Colonic mucosa (tissue), 4 donors: ENCODE measurements at regions not wholly inside any gene's neighbourhood (a gene's known extent, or its start where the extent isn't known, plus 50 kb on each side); places are given as distances from the start of the nearest gene placed in this dataset.

Source experiments
- DNase-seq: peaks from one replicate; pipeline ENCODE4 v3.0.0-alpha.2; 2020
- H3K27ac ChIP-seq: fragments of 200-600 bp; one replicate; pipeline ENCODE4 v1.8.0; 2021
- H3K27me3 ChIP-seq: fragments of 200-600 bp; one replicate; pipeline ENCODE4 v1.8.0; 2021
- H3K36me3 ChIP-seq: fragments of 200-600 bp; one replicate; pipeline ENCODE4 v1.8.0; 2021
- H3K4me1 ChIP-seq: fragments of 200-600 bp; one replicate; pipeline ENCODE4 v1.8.0; 2021; ENCODE audit warnings: mild to moderate bottlenecking
- H3K4me3 ChIP-seq: fragments of 200-600 bp; one replicate; pipeline ENCODE4 v1.8.0; 2021
- H3K9ac ChIP-seq, 2 donors: one replicate each; pipeline ENCODE4 v1.7.0; 2013; ENCODE audit warnings: control low read depth in 2 of 2, low read depth in 2 of 2, low read length in 2 of 2
- H3K9me3 ChIP-seq: fragments of 200-600 bp; one replicate; pipeline ENCODE4 v1.8.0; 2021
- CTCF ChIP-seq: fragments of 200-600 bp; IDR thresholded peaks from one replicate; pipeline ENCODE4 v1.8.0; 2022; ENCODE audit warnings: antibody characterized with exemption, mild to moderate bottlenecking
- intact Hi-C: fragments of 100-400 bp; cut with DNase I; formaldehyde crosslinking; loops from one replicate; pipeline ENCODE4 v1.14.1; 2022
- donor health status: healthy.
- donor health status: DM: no; HTN: no; CAD: no.
- donor health status: DM: no; HTN: no; CAD: no.

- DNase-seq: no peak
- intact Hi-C loops: no loop called here
Measured at GRCh38 chr5:168167338-168167737, 124.1 kb upstream of the WWC1 start.

GRCh38 chr5:168168978-168169698, 122.3 kb upstream of the WWC1 start:
- intact Hi-C loops: no loop called here
- no peak for TF ChIP-seq CTCF
- Histone ChIP-seq H3K27me3 (no peaks in the 10 kb centered on the region), H3K9me3 (no peaks in the 10 kb centered on the region), H3K9ac (no peak overlapping the region), H3K27ac (no peak overlapping the region), H3K4me1 (peaks cover 6% of the 10 kb centered on the region), H3K36me3 (no peaks in the 10 kb centered on the region), H3K4me3 (no peak overlapping the region)
- DNase-seq: no peak

More at GRCh38 chr5:168167338-168167737, 124.1 kb upstream of the WWC1 start:
- H3K36me3 ChIP-seq: no peaks in the 10 kb centered on the region
- no peak overlapping the region for H3K4me3 ChIP-seq
- no peaks in the 10 kb centered on the region for H3K9me3 ChIP-seq
- H3K9ac ChIP-seq: no peak overlapping the region
- H3K27ac ChIP-seq: no peak overlapping the region
- no peaks in the 10 kb centered on the region for H3K27me3 ChIP-seq
- peaks cover 6% of the 10 kb centered on the region for H3K4me1 ChIP-seq
- no peak for TF ChIP-seq CTCF

GRCh38 chr5:168169791-168170190, 121.7 kb upstream of the WWC1 start:
- no peak overlapping the region for H3K27ac ChIP-seq
- peaks cover 4% of the 10 kb centered on the region for H3K4me1 ChIP-seq
- no peak overlapping the region for H3K9ac ChIP-seq
- no peak overlapping the region for H3K4me3 ChIP-seq
- H3K9me3 ChIP-seq: no peaks in the 10 kb centered on the region
- DNase-seq: no peak
- H3K27me3 ChIP-seq: no peaks in the 10 kb centered on the region
- H3K36me3 ChIP-seq: no peaks in the 10 kb centered on the region
- intact Hi-C loops: no loop called here
- no peak for TF ChIP-seq CTCF

GRCh38 chr5:168171901-168172759, 119.3 kb upstream of the WWC1 start:
- Histone ChIP-seq H3K4me1 (no peaks in the 10 kb centered on the region), H3K27ac (no peak overlapping the region), H3K27me3 (no peaks in the 10 kb centered on the region), H3K36me3 (no peaks in the 10 kb centered on the region), H3K9me3 (no peaks in the 10 kb centered on the region), H3K9ac (no peak overlapping the region), H3K4me3 (no peak overlapping the region)
- TF ChIP-seq CTCF: no peak
- intact Hi-C loops: no loop called here
- no peak for DNase-seq

- no peaks in the 10 kb centered on the region for H3K9me3 ChIP-seq
- intact Hi-C loops: no loop called here
- H3K4me1 ChIP-seq: no peaks in the 10 kb centered on the region
- no peak for TF ChIP-seq CTCF
- no peak for DNase-seq
- H3K9ac ChIP-seq: no peak overlapping the region
- no peak overlapping the region for H3K4me3 ChIP-seq
- no peaks in the 10 kb centered on the region for H3K27me3 ChIP-seq
- no peak overlapping the region for H3K27ac ChIP-seq
- no peaks in the 10 kb centered on the region for H3K36me3 ChIP-seq
Measured at GRCh38 chr5:168172760-168173223, 118.7 kb upstream of the WWC1 start.
